ENCODE measurements at regions not wholly inside any gene's neighbourhood (a gene's known extent, or its start where the extent isn't known, plus 50 kb on each side); places are given as distances from the start of the nearest gene placed in this dataset.

GRCh38 chr1:34618381-34618780, 136.5 kb upstream of the GJB5 start:
- no peak for DNase-seq

GRCh38 chr1:34619256-34619655, 135.6 kb upstream of the GJB5 start:
- DNase-seq, result no peak

- no peak for DNase-seq
Observed at GRCh38 chr1:34621916-34622315, 132.9 kb upstream of the GJB5 start.

- no peak for DNase-seq
Observed at GRCh38 chr1:34625521-34626015, 129.3 kb upstream of the GJB5 start.

GRCh38 chr1:34627465-34628240, 127.2 kb upstream of the GJB5 start:
- no peak for DNase-seq

- no peak for DNase-seq
Observed at GRCh38 chr1:34631126-34631525, 123.7 kb upstream of the GJB5 start.

GRCh38 chr1:34639701-34640100, 115.1 kb upstream of the GJB5 start:
- DNase-seq, result no peak

GRCh38 chr1:34640654-34641401, 114.0 kb upstream of the GJB5 start:
- DNase-seq, result no peak

GRCh38 chr1:34642679-34643078, 112.2 kb upstream of the GJB5 start:
- DNase-seq, result no peak

GRCh38 chr1:34645109-34645688, 109.6 kb upstream of the GJB5 start:
- DNase-seq, result no peak

- DNase-seq, result no peak
Observed at GRCh38 chr1:34645919-34646318, 108.9 kb upstream of the GJB5 start.

- no peak for DNase-seq
Observed at GRCh38 chr1:34648501-34648900, 106.3 kb upstream of the GJB5 start.

- DNase-seq, result no peak
Observed at GRCh38 chr1:34650090-34650489, 104.8 kb upstream of the GJB5 start.

- no peak for DNase-seq
Observed at GRCh38 chr1:34650800-34651199, 104.0 kb upstream of the GJB5 start.

GRCh38 chr1:34653110-34653509, 101.7 kb upstream of the GJB5 start:
- no peak for DNase-seq

- DNase-seq, result no peak
Observed at GRCh38 chr1:34655206-34655874, 99.5 kb upstream of the GJB5 start.

GRCh38 chr1:34655875-34656240, 99.0 kb upstream of the GJB5 start:
- no peak for DNase-seq

- no peak for DNase-seq
Observed at GRCh38 chr1:34656299-34656698, 98.5 kb upstream of the GJB5 start.

- DNase-seq, result no peak
Observed at GRCh38 chr1:34656731-34657130, 98.1 kb upstream of the GJB5 start.

GRCh38 chr1:34657266-34657665, 97.6 kb upstream of the GJB5 start:
- DNase-seq, result no peak

GRCh38 chr1:34657849-34658248, 97.0 kb upstream of the GJB5 start:
- DNase-seq, result no peak

- no peak for DNase-seq
Observed at GRCh38 chr1:34663031-34663430, 91.8 kb upstream of the GJB5 start.

GRCh38 chr1:34668063-34668462, 86.8 kb upstream of the GJB5 start:
- DNase-seq, result no peak
